ENCODE measurements at regions not wholly inside any gene's neighbourhood (a gene's known extent, or its start where the extent isn't known, plus 50 kb on each side); places are given as distances from the start of the nearest gene placed in this dataset.

- no peak for TF ChIP-seq CTCF (IDR thresholded peaks at IDR 0.05)
- no peak for TF ChIP-seq POLR2A (IDR thresholded peaks at IDR 0.05)
These were observed 105.5 kb downstream of the ZC3H11B start for GRCh38 chr1:219507437-219507836.
